HEK293 (cell line): ENCODE measurements at regions not wholly inside any gene's neighbourhood (a gene's known extent, or its start where the extent isn't known, plus 50 kb on each side); places are given as distances from the start of the nearest gene placed in this dataset.

ENCODE experiments used
- CTCF ChIA-PET: fragments of 350-600 bp; formaldehyde crosslinking; extraction: SDS; loops from one replicate; lab custom pipeline; 2021; ENCODE audit warnings: antibody characterized with exemption; lab: Yijun Ruan, JAX
- POLR2A ChIA-PET: fragments of 300-600 bp; formaldehyde crosslinking; extraction: SDS; loops from one replicate; lab custom pipeline; 2020; ENCODE audit warnings: antibody characterized with exemption, inconsistent platforms; lab: Yijun Ruan, JAX
- H3K27ac ChIP-seq: fragments of 200-500 bp; sonication (Bioruptor generic); 2 replicates; pipeline ENCODE4 v1.5.1; 2014; ENCODE audit warnings: low read depth, low read length, control low read depth, inconsistent platforms; ENCODE audit errors: extremely low read depth
- H3K36me3 ChIP-seq, 2 experiments: fragments of 200-500 bp in 1 of 2; sonication (Bioruptor generic) in 1 of 2; 1 replicate in 1 of 2; 2 replicates in 1 of 2; pipeline ENCODE4 v1.5.1; 2014 to 2017; ENCODE audit warnings: inconsistent platforms in 2 of 2, low read length in 2 of 2; ENCODE audit not compliant: control insufficient read depth in 2 of 2, insufficient read depth in 1 of 2
- H3K4me1 ChIP-seq: fragments of 200-500 bp; sonication (Bioruptor generic); 2 replicates; pipeline ENCODE4 v1.5.1; 2014; ENCODE audit warnings: mild to moderate bottlenecking, low read length, inconsistent platforms; ENCODE audit not compliant: control insufficient read depth, insufficient read depth
- H3K4me3 ChIP-seq: 2 replicates; pipeline ENCODE4 v1.5.1; 2011; ENCODE audit warnings: low read depth, mild to moderate bottlenecking, control low read depth, low read length, moderate library complexity
- H3K9me3 ChIP-seq: fragments of 200-500 bp; sonication (Bioruptor generic); 2 replicates; pipeline ENCODE4 v1.5.1; 2014; ENCODE audit warnings: low read depth, low read length, inconsistent platforms; ENCODE audit not compliant: control insufficient read depth, insufficient read depth
- KLF8 ChIP-seq: fragments of 450-650 bp; formaldehyde crosslinking; IDR thresholded peaks from 2 replicates; pipeline ENCODE4 v1.5.1; 2016; ENCODE audit warnings: missing biosample characterization, missing genetic modification characterization
- RBAK ChIP-seq: fragments of 450-650 bp; formaldehyde crosslinking; IDR thresholded peaks from 2 replicates; pipeline ENCODE4 v1.5.1; 2016; ENCODE audit warnings: missing biosample characterization, missing genetic modification characterization
- SP3 ChIP-seq: fragments of 450-650 bp; formaldehyde crosslinking; IDR thresholded peaks from 2 replicates; pipeline ENCODE4 v1.5.1; 2016; ENCODE audit warnings: missing biosample characterization, missing genetic modification characterization
- YY1 ChIP-seq: fragments of 450-650 bp; formaldehyde crosslinking; IDR thresholded peaks from 2 replicates; pipeline ENCODE4 v1.5.1; 2018; ENCODE audit warnings: missing biosample characterization, missing genetic modification characterization
- ZNF112 ChIP-seq: fragments of 450-650 bp; formaldehyde crosslinking; IDR thresholded peaks from 2 replicates; pipeline ENCODE4 v1.5.0; 2017; ENCODE audit warnings: missing biosample characterization, missing genetic modification characterization
- ZNF132 ChIP-seq: fragments of 450-650 bp; formaldehyde crosslinking; IDR thresholded peaks from 2 replicates; pipeline ENCODE4 v1.5.1; 2017; ENCODE audit warnings: missing biosample characterization, missing genetic modification characterization, borderline replicate concordance
- ZNF157 ChIP-seq: fragments of 450-650 bp; formaldehyde crosslinking; IDR thresholded peaks from 2 replicates; pipeline ENCODE4 v1.5.1; 2016; ENCODE audit warnings: missing biosample characterization, missing genetic modification characterization
- ZNF169 ChIP-seq: fragments of 450-650 bp; formaldehyde crosslinking; IDR thresholded peaks from 2 replicates; pipeline ENCODE4 v1.5.1; 2016; ENCODE audit warnings: missing biosample characterization, missing genetic modification characterization
- ZNF214 ChIP-seq: fragments of 450-650 bp; formaldehyde crosslinking; IDR thresholded peaks from 2 replicates; pipeline ENCODE4 v1.5.1; 2017; ENCODE audit warnings: missing biosample characterization, mild to moderate bottlenecking, missing genetic modification characterization, borderline replicate concordance
- ZNF223 ChIP-seq: fragments of 450-650 bp; formaldehyde crosslinking; IDR thresholded peaks from 2 replicates; pipeline ENCODE4 v1.5.1; 2016; ENCODE audit warnings: missing biosample characterization, missing genetic modification characterization
- ZNF274 ChIP-seq, 2 experiments: fragments of 200-500 bp in 1 of 2; fragments of 450-650 bp in 1 of 2; sonication (Bioruptor generic) in 1 of 2; formaldehyde crosslinking in 1 of 2; IDR thresholded peaks; 2 replicates each; pipeline versions ENCODE4 v1.5.1 to v1.6.1; 2014 to 2016; ENCODE audit warnings: borderline replicate concordance in 1 of 2, inconsistent platforms in 1 of 2, low read length in 1 of 2, missing biosample characterization in 1 of 2, missing genetic modification characterization in 1 of 2
- ZNF394 ChIP-seq: fragments of 450-650 bp; formaldehyde crosslinking; IDR thresholded peaks from 2 replicates; pipeline ENCODE4 v1.5.1; 2016; ENCODE audit warnings: missing biosample characterization, missing genetic modification characterization, mild to moderate bottlenecking, moderate library complexity, borderline replicate concordance
- ZNF416 ChIP-seq: fragments of 450-650 bp; formaldehyde crosslinking; IDR thresholded peaks from 2 replicates; pipeline ENCODE4 v1.5.1; 2016; ENCODE audit warnings: missing biosample characterization, missing genetic modification characterization
- ZNF488 ChIP-seq: fragments of 450-650 bp; formaldehyde crosslinking; IDR thresholded peaks from 2 replicates; pipeline ENCODE4 v1.5.1; 2016; ENCODE audit warnings: missing biosample characterization, missing genetic modification characterization
- ZNF518A ChIP-seq: fragments of 450-650 bp; formaldehyde crosslinking; conservative IDR thresholded peaks from 2 replicates; pipeline ENCODE4 v1.5.1; 2016; ENCODE audit warnings: low read depth, missing biosample characterization, missing genetic modification characterization
- ZNF596 ChIP-seq: fragments of 450-650 bp; IDR thresholded peaks from 2 replicates; pipeline ENCODE4 v1.5.0; 2018; ENCODE audit warnings: missing biosample characterization, mild to moderate bottlenecking, missing genetic modification characterization, moderate library complexity
- ZNF747 ChIP-seq: fragments of 450-650 bp; formaldehyde crosslinking; IDR thresholded peaks from 2 replicates; pipeline ENCODE4 v1.5.1; 2016; ENCODE audit warnings: missing biosample characterization, missing genetic modification characterization
- TF ChIP-seq, protein P1 (sequence below): fragments of 450-650 bp; formaldehyde crosslinking; IDR thresholded peaks from 2 replicates; pipeline ENCODE4 v1.5.1; 2016; ENCODE audit warnings: missing biosample characterization, missing genetic modification characterization, borderline replicate concordance
- TF ChIP-seq, protein P2 (sequence below): fragments of 450-650 bp; formaldehyde crosslinking; IDR thresholded peaks from 2 replicates; pipeline ENCODE4 v1.5.1; 2017; ENCODE audit warnings: missing biosample characterization, missing genetic modification characterization
- TF ChIP-seq, protein P3 (sequence below): fragments of 450-650 bp; IDR thresholded peaks from 2 replicates; pipeline ENCODE4 v1.5.1; 2018; ENCODE audit warnings: missing biosample characterization, missing genetic modification characterization

DNA sequence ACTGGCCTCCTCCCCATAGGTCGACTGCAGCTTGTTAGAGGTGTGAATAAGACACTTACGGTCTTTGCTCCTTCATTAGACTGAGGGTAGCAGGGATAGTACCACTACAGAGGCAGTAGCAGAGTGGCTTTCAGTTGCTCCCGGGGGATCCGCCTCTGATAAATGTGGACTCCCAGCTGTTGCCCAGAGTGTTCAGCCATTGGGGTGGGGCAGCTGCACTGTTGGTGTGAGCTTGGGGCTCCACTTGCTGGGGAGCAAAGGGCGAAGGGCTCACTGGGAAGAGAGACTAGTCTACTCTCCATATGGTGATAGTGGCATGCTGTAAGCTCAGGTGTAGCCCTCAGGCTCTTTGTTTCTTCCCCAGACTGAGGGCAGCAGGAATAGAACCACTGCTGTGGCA is 239.1 kb downstream of the LRRN1 start (continued):
- TF ChIP-seq, protein P1, sequence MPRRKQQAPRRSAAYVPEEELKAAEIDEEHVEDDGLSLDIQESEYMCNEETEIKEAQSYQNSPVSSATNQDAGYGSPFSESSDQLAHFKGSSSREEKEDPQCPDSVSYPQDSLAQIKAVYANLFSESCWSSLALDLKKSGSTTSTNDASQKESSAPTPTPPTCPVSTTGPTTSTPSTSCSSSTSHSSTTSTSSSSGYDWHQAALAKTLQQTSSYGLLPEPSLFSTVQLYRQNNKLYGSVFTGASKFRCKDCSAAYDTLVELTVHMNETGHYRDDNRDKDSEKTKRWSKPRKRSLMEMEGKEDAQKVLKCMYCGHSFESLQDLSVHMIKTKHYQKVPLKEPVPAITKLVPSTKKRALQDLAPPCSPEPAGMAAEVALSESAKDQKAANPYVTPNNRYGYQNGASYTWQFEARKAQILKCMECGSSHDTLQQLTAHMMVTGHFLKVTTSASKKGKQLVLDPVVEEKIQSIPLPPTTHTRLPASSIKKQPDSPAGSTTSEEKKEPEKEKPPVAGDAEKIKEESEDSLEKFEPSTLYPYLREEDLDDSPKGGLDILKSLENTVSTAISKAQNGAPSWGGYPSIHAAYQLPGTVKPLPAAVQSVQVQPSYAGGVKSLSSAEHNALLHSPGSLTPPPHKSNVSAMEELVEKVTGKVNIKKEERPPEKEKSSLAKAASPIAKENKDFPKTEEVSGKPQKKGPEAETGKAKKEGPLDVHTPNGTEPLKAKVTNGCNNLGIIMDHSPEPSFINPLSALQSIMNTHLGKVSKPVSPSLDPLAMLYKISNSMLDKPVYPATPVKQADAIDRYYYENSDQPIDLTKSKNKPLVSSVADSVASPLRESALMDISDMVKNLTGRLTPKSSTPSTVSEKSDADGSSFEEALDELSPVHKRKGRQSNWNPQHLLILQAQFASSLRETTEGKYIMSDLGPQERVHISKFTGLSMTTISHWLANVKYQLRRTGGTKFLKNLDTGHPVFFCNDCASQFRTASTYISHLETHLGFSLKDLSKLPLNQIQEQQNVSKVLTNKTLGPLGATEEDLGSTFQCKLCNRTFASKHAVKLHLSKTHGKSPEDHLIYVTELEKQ (tag by site-specific recombination): no peak
- TF ChIP-seq ZNF518A (tag by site-specific recombination): no peak

DNA sequence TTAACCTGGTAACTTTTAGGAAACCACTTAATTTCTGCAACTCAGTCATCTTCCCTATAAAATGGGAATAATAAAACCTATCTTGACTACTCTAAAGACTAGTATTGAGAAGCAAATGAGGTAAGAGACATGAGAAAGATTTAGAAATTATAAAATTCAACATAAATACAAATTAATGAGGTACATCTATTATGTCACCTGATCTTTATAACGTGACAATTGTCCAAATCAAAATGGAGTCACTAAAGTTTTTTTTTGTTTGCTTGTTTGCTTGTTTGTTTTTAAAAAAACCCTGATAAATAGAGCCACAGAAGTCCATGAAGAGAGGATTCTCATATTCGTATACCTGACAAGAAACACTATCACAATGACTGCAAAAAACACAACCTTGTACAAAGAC is 242.8 kb downstream of the LRRN1 start:
- H3K4me3 ChIP-seq: no peak overlapping the region
- H3K4me1 ChIP-seq: no peaks in the 10 kb centered on the region
- ChIA-PET POLR2A (no interaction called here), CTCF (no interaction called here)
- no peak overlapping the region for H3K27ac ChIP-seq
- TF ChIP-seq ZNF596 (tag by site-specific recombination): no peak
- TF ChIP-seq KLF8: no peak
- TF ChIP-seq ZNF394 (tag by site-specific recombination): no peak
- TF ChIP-seq ZNF214 (tag by site-specific recombination): no peak
- TF ChIP-seq YY1 (tag by site-specific recombination): no peak
- TF ChIP-seq ZNF157 (tag by site-specific recombination): no peak
- TF ChIP-seq ZNF274 (IDR thresholded peaks at IDR 0.05; ENCODE audit: low read length): no peak
- no peak for TF ChIP-seq ZNF274 (tag by site-specific recombination; IDR thresholded peaks at IDR 0.05; ENCODE audit: borderline replicate concordance)
- no peak for TF ChIP-seq ZNF132 (tag by site-specific recombination)
- TF ChIP-seq, protein P2, sequence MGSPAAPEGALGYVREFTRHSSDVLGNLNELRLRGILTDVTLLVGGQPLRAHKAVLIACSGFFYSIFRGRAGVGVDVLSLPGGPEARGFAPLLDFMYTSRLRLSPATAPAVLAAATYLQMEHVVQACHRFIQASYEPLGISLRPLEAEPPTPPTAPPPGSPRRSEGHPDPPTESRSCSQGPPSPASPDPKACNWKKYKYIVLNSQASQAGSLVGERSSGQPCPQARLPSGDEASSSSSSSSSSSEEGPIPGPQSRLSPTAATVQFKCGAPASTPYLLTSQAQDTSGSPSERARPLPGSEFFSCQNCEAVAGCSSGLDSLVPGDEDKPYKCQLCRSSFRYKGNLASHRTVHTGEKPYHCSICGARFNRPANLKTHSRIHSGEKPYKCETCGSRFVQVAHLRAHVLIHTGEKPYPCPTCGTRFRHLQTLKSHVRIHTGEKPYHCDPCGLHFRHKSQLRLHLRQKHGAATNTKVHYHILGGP: no peak
- TF ChIP-seq ZNF747 (tag by site-specific recombination): no peak
- TF ChIP-seq ZNF169 (tag by site-specific recombination): no peak
- H3K9me3 ChIP-seq: no peaks in the 10 kb centered on the region
- no peaks in the 10 kb centered on the region for H3K36me3 ChIP-seq

- Histone ChIP-seq H3K9me3 (no peaks in the 10 kb centered on the region), H3K36me3 (no peaks in the 10 kb centered on the region), H3K4me1 (no peaks in the 10 kb centered on the region), H3K27ac (no peak overlapping the region), H3K4me3 (no peak overlapping the region)
- POLR2A ChIA-PET: no interaction called here
- CTCF ChIA-PET: interaction anchor here (0.6 kb wide), 1 partner anchor 37 kb away, joined by 3 read pairs; no protein-coding TSS in a partner anchor
- TF ChIP-seq ZNF416 (tag by site-specific recombination) (no peak), ZNF488 (no peak), ZNF112 (tag by site-specific recombination) (no peak), ZNF132 (tag by site-specific recombination) (no peak), ZNF223 (no peak), SP3 (tag by site-specific recombination) (no peak), RBAK (tag by site-specific recombination) (no peak)
- TF ChIP-seq, protein P3, sequence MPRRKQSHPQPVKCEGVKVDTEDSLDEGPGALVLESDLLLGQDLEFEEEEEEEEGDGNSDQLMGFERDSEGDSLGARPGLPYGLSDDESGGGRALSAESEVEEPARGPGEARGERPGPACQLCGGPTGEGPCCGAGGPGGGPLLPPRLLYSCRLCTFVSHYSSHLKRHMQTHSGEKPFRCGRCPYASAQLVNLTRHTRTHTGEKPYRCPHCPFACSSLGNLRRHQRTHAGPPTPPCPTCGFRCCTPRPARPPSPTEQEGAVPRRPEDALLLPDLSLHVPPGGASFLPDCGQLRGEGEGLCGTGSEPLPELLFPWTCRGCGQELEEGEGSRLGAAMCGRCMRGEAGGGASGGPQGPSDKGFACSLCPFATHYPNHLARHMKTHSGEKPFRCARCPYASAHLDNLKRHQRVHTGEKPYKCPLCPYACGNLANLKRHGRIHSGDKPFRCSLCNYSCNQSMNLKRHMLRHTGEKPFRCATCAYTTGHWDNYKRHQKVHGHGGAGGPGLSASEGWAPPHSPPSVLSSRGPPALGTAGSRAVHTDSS (tag by site-specific recombination): no peak
Observed at GRCh38 chr3:4042869-4043268, 243.6 kb downstream of the LRRN1 start.
